ENCODE measurements at regions not wholly inside any gene's neighbourhood (a gene's known extent, or its start where the extent isn't known, plus 50 kb on each side); places are given as distances from the start of the nearest gene placed in this dataset.
"Not testable (repeated sequence)": the region's sequence is repeated elsewhere in the genome, so short reads cannot be mapped to it uniquely, and the experiment has no call there.

GRCh38 chr3:20376665-20377217 is 190.7 kb upstream of the SGO1 start:
- Mint-ChIP-seq H3K4me3 (ENCODE audit: unreplicated experiment) (no peak overlapping the region), H3K4me1 (ENCODE audit: insufficient read depth, unreplicated experiment) (no peaks in the 10 kb centered on the region), H3K27me3 (ENCODE audit: insufficient read depth, unreplicated experiment) (no peaks in the 10 kb centered on the region), H3K36me3 (ENCODE audit: insufficient read depth, unreplicated experiment) (no peaks in the 10 kb centered on the region), H3K9me3 (ENCODE audit: unreplicated experiment) (no peaks in the 10 kb centered on the region), H3K27ac (ENCODE audit: low read depth, unreplicated experiment) (no peak overlapping the region)
- no peak for DNase-seq (ENCODE audit: unreplicated experiment)
- intact Hi-C loops (cut with micrococcal nuclease): no loop called here
- CTCF ChIA-PET: no interaction called here
- TF ChIP-seq, protein P1, sequence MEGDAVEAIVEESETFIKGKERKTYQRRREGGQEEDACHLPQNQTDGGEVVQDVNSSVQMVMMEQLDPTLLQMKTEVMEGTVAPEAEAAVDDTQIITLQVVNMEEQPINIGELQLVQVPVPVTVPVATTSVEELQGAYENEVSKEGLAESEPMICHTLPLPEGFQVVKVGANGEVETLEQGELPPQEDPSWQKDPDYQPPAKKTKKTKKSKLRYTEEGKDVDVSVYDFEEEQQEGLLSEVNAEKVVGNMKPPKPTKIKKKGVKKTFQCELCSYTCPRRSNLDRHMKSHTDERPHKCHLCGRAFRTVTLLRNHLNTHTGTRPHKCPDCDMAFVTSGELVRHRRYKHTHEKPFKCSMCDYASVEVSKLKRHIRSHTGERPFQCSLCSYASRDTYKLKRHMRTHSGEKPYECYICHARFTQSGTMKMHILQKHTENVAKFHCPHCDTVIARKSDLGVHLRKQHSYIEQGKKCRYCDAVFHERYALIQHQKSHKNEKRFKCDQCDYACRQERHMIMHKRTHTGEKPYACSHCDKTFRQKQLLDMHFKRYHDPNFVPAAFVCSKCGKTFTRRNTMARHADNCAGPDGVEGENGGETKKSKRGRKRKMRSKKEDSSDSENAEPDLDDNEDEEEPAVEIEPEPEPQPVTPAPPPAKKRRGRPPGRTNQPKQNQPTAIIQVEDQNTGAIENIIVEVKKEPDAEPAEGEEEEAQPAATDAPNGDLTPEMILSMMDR (IDR thresholded peaks at IDR 0.05; ENCODE audit: unreplicated experiment): no peak
- no TSS peak for BruUV-seq (replicated peaks)
- POLR2A ChIA-PET: no interaction called here

- POLR2A ChIA-PET: no interaction called here
- TF ChIP-seq, protein P1 (IDR thresholded peaks at IDR 0.05; ENCODE audit: unreplicated experiment): no peak
- intact Hi-C loops (cut with micrococcal nuclease): no loop called here
- no peaks in the 10 kb centered on the region for H3K4me1 Mint-ChIP-seq (ENCODE audit: insufficient read depth, unreplicated experiment)
- H3K9me3 Mint-ChIP-seq (ENCODE audit: unreplicated experiment): no peaks in the 10 kb centered on the region
- no peaks in the 10 kb centered on the region for H3K27me3 Mint-ChIP-seq (ENCODE audit: insufficient read depth, unreplicated experiment)
- H3K4me3 Mint-ChIP-seq (ENCODE audit: unreplicated experiment): no peak overlapping the region
- no peaks in the 10 kb centered on the region for H3K36me3 Mint-ChIP-seq (ENCODE audit: insufficient read depth, unreplicated experiment)
- DNase-seq (ENCODE audit: unreplicated experiment): no peak
- no TSS peak for BruUV-seq (replicated peaks)
- CTCF ChIA-PET: interaction anchor here (0.5 kb wide), 1 partner anchor 1420 kb away, joined by 4 read pairs; no protein-coding TSS in a partner anchor
- H3K27ac Mint-ChIP-seq (ENCODE audit: low read depth, unreplicated experiment): no peak overlapping the region
Measured at GRCh38 chr3:20375302-20375701, 189.3 kb upstream of the SGO1 start.

GRCh38 chr3:20370273-20371063 is 184.5 kb upstream of the SGO1 start:
- H3K36me3 Mint-ChIP-seq (ENCODE audit: insufficient read depth, unreplicated experiment); H3K9me3 Mint-ChIP-seq (ENCODE audit: unreplicated experiment); intact Hi-C loops (cut with micrococcal nuclease); H3K4me1 Mint-ChIP-seq (ENCODE audit: insufficient read depth, unreplicated experiment); H3K27me3 Mint-ChIP-seq (ENCODE audit: insufficient read depth, unreplicated experiment); H3K27ac Mint-ChIP-seq (ENCODE audit: low read depth, unreplicated experiment); POLR2A ChIA-PET; BruUV-seq (replicated peaks); H3K4me3 Mint-ChIP-seq (ENCODE audit: unreplicated experiment); CTCF ChIA-PET; DNase-seq (ENCODE audit: unreplicated experiment): not testable (repeated sequence)

DNA sequence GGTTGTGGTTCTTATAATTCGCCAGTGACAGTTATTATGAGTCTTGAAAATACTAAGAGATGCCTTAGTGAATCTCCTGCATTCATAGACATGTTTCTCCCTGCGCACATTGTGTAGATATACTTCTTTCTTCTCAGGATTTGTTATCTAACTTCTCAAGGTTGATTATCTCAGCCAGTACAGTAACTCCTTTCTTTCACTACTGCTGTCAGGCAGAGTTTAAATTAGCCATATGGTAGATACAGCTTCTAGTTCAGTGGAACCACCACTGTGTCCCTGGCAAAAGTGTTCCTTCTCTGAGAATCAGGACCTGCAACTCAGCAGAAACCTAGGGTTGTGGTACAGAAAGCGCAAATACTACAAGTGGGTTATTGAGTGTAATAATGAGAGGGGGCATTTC is 175.0 kb upstream of the SGO1 start:
- Mint-ChIP-seq H3K27ac (ENCODE audit: low read depth, unreplicated experiment) (no peak overlapping the region), H3K36me3 (ENCODE audit: insufficient read depth, unreplicated experiment) (no peaks in the 10 kb centered on the region)
- TF ChIP-seq, protein P1 (IDR thresholded peaks at IDR 0.05; ENCODE audit: unreplicated experiment): no peak

More for the DNA sequence above, 175.0 kb upstream of the SGO1 start:
- intact Hi-C loops (cut with micrococcal nuclease): no loop called here
- ChIA-PET CTCF (no interaction called here), POLR2A (no interaction called here)
- no peak for DNase-seq (ENCODE audit: unreplicated experiment)
- no peak overlapping the region for H3K4me3 Mint-ChIP-seq (ENCODE audit: unreplicated experiment)
- no peaks in the 10 kb centered on the region for H3K4me1 Mint-ChIP-seq (ENCODE audit: insufficient read depth, unreplicated experiment)
- BruUV-seq (replicated peaks): no TSS peak
- no peaks in the 10 kb centered on the region for H3K27me3 Mint-ChIP-seq (ENCODE audit: insufficient read depth, unreplicated experiment)
- peaks cover 8% of the 10 kb centered on the region for H3K9me3 Mint-ChIP-seq (ENCODE audit: unreplicated experiment)
